ENCODE measurements at regions not wholly inside any gene's neighbourhood (a gene's known extent, or its start where the extent isn't known, plus 50 kb on each side); places are given as distances from the start of the nearest gene placed in this dataset.

DNA sequence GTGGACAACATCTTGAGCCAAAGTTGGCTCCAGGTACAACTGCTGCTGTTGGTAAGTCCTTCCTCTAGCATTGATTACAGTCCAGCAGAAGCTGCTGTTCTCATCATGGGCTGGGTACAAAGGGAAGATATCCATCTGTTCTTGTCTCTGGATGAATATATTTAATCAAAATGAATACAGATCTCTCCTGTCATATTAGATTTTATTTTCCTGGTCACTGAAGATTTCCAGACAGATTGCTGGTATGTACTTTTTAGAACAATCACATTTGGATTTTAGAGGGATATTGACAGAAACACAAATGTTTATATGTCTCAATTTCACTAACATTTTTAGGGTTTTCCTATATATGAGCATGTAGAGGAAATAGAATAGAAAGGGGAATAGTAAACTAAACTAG lies 155.4 kb upstream of the FHL2 start:
- TF ChIP-seq, protein P1, sequence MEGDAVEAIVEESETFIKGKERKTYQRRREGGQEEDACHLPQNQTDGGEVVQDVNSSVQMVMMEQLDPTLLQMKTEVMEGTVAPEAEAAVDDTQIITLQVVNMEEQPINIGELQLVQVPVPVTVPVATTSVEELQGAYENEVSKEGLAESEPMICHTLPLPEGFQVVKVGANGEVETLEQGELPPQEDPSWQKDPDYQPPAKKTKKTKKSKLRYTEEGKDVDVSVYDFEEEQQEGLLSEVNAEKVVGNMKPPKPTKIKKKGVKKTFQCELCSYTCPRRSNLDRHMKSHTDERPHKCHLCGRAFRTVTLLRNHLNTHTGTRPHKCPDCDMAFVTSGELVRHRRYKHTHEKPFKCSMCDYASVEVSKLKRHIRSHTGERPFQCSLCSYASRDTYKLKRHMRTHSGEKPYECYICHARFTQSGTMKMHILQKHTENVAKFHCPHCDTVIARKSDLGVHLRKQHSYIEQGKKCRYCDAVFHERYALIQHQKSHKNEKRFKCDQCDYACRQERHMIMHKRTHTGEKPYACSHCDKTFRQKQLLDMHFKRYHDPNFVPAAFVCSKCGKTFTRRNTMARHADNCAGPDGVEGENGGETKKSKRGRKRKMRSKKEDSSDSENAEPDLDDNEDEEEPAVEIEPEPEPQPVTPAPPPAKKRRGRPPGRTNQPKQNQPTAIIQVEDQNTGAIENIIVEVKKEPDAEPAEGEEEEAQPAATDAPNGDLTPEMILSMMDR (IDR thresholded peaks at IDR 0.05; ENCODE audit: low read depth, low read length): no peak
- no peak for TF ChIP-seq POLR2A (IDR thresholded peaks at IDR 0.05; ENCODE audit: extremely low read depth, insufficient read length)

Data from NB4 (cell line).